Chondrocyte (in vitro differentiated cells): ENCODE measurements at regions not wholly inside any gene's neighbourhood (a gene's known extent, or its start where the extent isn't known, plus 50 kb on each side); places are given as distances from the start of the nearest gene placed in this dataset.

Source experiments
- DNase-seq: peaks from one replicate; pipeline ENCODE4 v3.0.0; 2021; ENCODE audit warnings: mixed read lengths, low spot score
- H3K27ac Mint-ChIP-seq: one replicate; pipeline ENCODE4 v1.8.0; 2021; ENCODE audit warnings: mild to moderate bottlenecking, moderate library complexity, mixed read lengths; ENCODE audit not compliant: unreplicated experiment
- H3K27me3 Mint-ChIP-seq: 2 replicates; pipeline ENCODE4 v1.8.0; 2021; ENCODE audit warnings: low read depth, mixed read lengths
- H3K36me3 Mint-ChIP-seq: 2 replicates; pipeline ENCODE4 v1.8.0; 2021; ENCODE audit warnings: low read depth, mixed read lengths
- H3K4me1 Mint-ChIP-seq: 2 replicates; pipeline ENCODE4 v1.8.0; 2021; ENCODE audit warnings: low read depth, mild to moderate bottlenecking, mixed read lengths
- H3K4me3 Mint-ChIP-seq: one replicate; pipeline ENCODE4 v1.8.0; 2021; ENCODE audit warnings: mild to moderate bottlenecking, moderate library complexity, mixed read lengths; ENCODE audit not compliant: unreplicated experiment
- H3K9me3 Mint-ChIP-seq: 2 replicates; pipeline ENCODE4 v1.8.0; 2021; ENCODE audit warnings: low read depth, mixed read lengths
- CTCF ChIP-seq: fragments of 200-600 bp; sonication (generic); IDR thresholded peaks from 2 replicates; pipeline ENCODE4 v1.5.0; 2021; ENCODE audit warnings: antibody characterized with exemption, mild to moderate bottlenecking, moderate library complexity

GRCh38 chr2:129247751-129248150, 731.7 kb upstream of the RAB6C start:
- Mint-ChIP-seq H3K27ac (no peak overlapping the region), H3K9me3 (peaks cover 2% of the 10 kb centered on the region), H3K27me3 (peaks cover 10% of the 10 kb centered on the region), H3K4me3 (no peak overlapping the region), H3K36me3 (no peaks in the 10 kb centered on the region), H3K4me1 (no peaks in the 10 kb centered on the region)
- no peak for TF ChIP-seq CTCF
- no peak for DNase-seq

GRCh38 chr2:129248198-129248597, 731.3 kb upstream of the RAB6C start:
- no peak for TF ChIP-seq CTCF
- Mint-ChIP-seq H3K27ac (no peak overlapping the region), H3K27me3 (peaks cover 10% of the 10 kb centered on the region), H3K36me3 (no peaks in the 10 kb centered on the region), H3K9me3 (peaks cover 2% of the 10 kb centered on the region), H3K4me3 (no peak overlapping the region), H3K4me1 (peaks cover 2% of the 10 kb centered on the region)
- DNase-seq: no peak

GRCh38 chr2:129252781-129253460, 726.5 kb upstream of the RAB6C start:
- peaks cover 4% of the 10 kb centered on the region for H3K4me1 Mint-ChIP-seq
- no peak for TF ChIP-seq CTCF
- no peak overlapping the region for H3K27ac Mint-ChIP-seq
- no peak for DNase-seq
- peaks cover 11% of the 10 kb centered on the region for H3K9me3 Mint-ChIP-seq
- H3K27me3 Mint-ChIP-seq: peaks cover 10% of the 10 kb centered on the region
- H3K4me3 Mint-ChIP-seq: no peak overlapping the region
- H3K36me3 Mint-ChIP-seq: no peaks in the 10 kb centered on the region

- no peak for DNase-seq
- Mint-ChIP-seq H3K27me3 (peaks cover 10% of the 10 kb centered on the region), H3K4me3 (no peak overlapping the region), H3K4me1 (peaks cover 4% of the 10 kb centered on the region), H3K9me3 (peaks cover 16% of the 10 kb centered on the region), H3K27ac (no peak overlapping the region), H3K36me3 (peaks cover under 1% of the 10 kb centered on the region)
- peak; percentile 56 for TF ChIP-seq CTCF
Measured at GRCh38 chr2:129253461-129253812, 726.0 kb upstream of the RAB6C start.

- H3K27me3 Mint-ChIP-seq: peaks cover 10% of the 10 kb centered on the region
- H3K36me3 Mint-ChIP-seq: peaks cover 2% of the 10 kb centered on the region
- H3K9me3 Mint-ChIP-seq: peaks cover 25% of the 10 kb centered on the region
- no peak for TF ChIP-seq CTCF
- peaks cover 4% of the 10 kb centered on the region for H3K4me1 Mint-ChIP-seq
- no peak overlapping the region for H3K27ac Mint-ChIP-seq
- no peak overlapping the region for H3K4me3 Mint-ChIP-seq
- DNase-seq: no peak
Measured at GRCh38 chr2:129254718-129255117, 724.7 kb upstream of the RAB6C start.
